Osteoblast (primary cell): ENCODE measurements at regions not wholly inside any gene's neighbourhood (a gene's known extent, or its start where the extent isn't known, plus 50 kb on each side); places are given as distances from the start of the nearest gene placed in this dataset.
"Not testable (repeated sequence)": the region's sequence is repeated elsewhere in the genome, so short reads cannot be mapped to it uniquely, and the experiment has no call there.

ENCODE experiments used
- DNase-seq: peaks from one replicate; pipeline ENCODE4 v3.0.0; 2011; ENCODE audit warnings: low spot score, mixed read lengths; ENCODE audit not compliant: insufficient read length; ENCODE audit errors: missing footprints
- H2AFZ ChIP-seq: 2 replicates; pipeline ENCODE4 v1.6.0; 2011; ENCODE audit warnings: mild to moderate bottlenecking, low read length
- H3K27ac ChIP-seq: 2 replicates; pipeline ENCODE4 v1.5.1; 2011; ENCODE audit warnings: mild to moderate bottlenecking, low read depth, low read length, moderate library complexity
- H3K27me3 ChIP-seq: 2 replicates; pipeline ENCODE4 v1.6.0; 2012; ENCODE audit warnings: mild to moderate bottlenecking, control low read depth, inconsistent platforms, low read length, moderate library complexity; ENCODE audit not compliant: insufficient read depth
- H3K36me3 ChIP-seq: 2 replicates; pipeline ENCODE4 v1.5.1; 2011; ENCODE audit warnings: mild to moderate bottlenecking, low read length, control low read depth, moderate library complexity; ENCODE audit not compliant: insufficient read depth
- H3K4me1 ChIP-seq: 2 replicates; pipeline ENCODE4 v1.5.1; 2011; ENCODE audit warnings: mild to moderate bottlenecking, low read length, control low read depth, moderate library complexity; ENCODE audit not compliant: insufficient read depth
- H3K4me2 ChIP-seq: 2 replicates; pipeline ENCODE4 v1.6.0; 2011; ENCODE audit warnings: mild to moderate bottlenecking, low read length; ENCODE audit not compliant: insufficient read depth
- H3K4me3 ChIP-seq: fragments of 200-600 bp; sonication (generic); 3 replicates; pipeline ENCODE4 v1.5.1; 2012; ENCODE audit warnings: mild to moderate bottlenecking, low read length, inconsistent platforms; ENCODE audit not compliant: insufficient read depth
- H3K79me2 ChIP-seq: 2 replicates; pipeline ENCODE4 v1.6.0; 2012; ENCODE audit warnings: mild to moderate bottlenecking, low read length, control low read depth, inconsistent platforms; ENCODE audit not compliant: insufficient read depth
- H3K9me3 ChIP-seq: 2 replicates; pipeline ENCODE4 v1.5.1; 2011; ENCODE audit warnings: low read depth, low read length, control low read depth
- H4K20me1 ChIP-seq: 2 replicates; pipeline ENCODE4 v1.6.0; 2012; ENCODE audit warnings: mild to moderate bottlenecking, low read length, control low read depth; ENCODE audit not compliant: insufficient read depth
- CTCF ChIP-seq: IDR thresholded peaks from 2 replicates; pipeline ENCODE4 v1.5.1; 2011; ENCODE audit warnings: mild to moderate bottlenecking, low read depth, low read length, moderate library complexity; ENCODE audit errors: extremely low read depth

- Histone ChIP-seq H3K27me3 (no peaks in the 10 kb centered on the region), H2AFZ (no peak overlapping the region), H3K4me2 (no peak overlapping the region), H3K4me3 (no peak overlapping the region), H3K27ac (no peak overlapping the region), H3K4me1 (peaks cover 8% of the 10 kb centered on the region), H3K9me3 (no peaks in the 10 kb centered on the region), H3K36me3 (no peaks in the 10 kb centered on the region), H4K20me1 (no peaks in the 10 kb centered on the region), H3K79me2 (no peaks in the 10 kb centered on the region)
- TF ChIP-seq CTCF = no peak
- no peak for DNase-seq
Observed at GRCh38 chr1:211196880-211197279, 62.3 kb upstream of the RCOR3 start.

- TF ChIP-seq CTCF = no peak
- Histone ChIP-seq H3K79me2 (no peaks in the 10 kb centered on the region), H3K27ac (no peak overlapping the region), H3K36me3 (no peaks in the 10 kb centered on the region), H3K9me3 (no peaks in the 10 kb centered on the region), H3K4me2 (no peak overlapping the region), H3K27me3 (no peaks in the 10 kb centered on the region), H3K4me3 (no peak overlapping the region), H4K20me1 (no peaks in the 10 kb centered on the region), H2AFZ (no peak overlapping the region), H3K4me1 (peaks cover 8% of the 10 kb centered on the region)
- no peak for DNase-seq
Observed at GRCh38 chr1:211194826-211195225, 60.9 kb upstream of the KCNH1 start.

GRCh38 chr1:211192227-211192626, 58.3 kb upstream of the KCNH1 start:
- no peaks in the 10 kb centered on the region for H4K20me1 ChIP-seq
- H3K4me2 ChIP-seq = no peak overlapping the region
- no peaks in the 10 kb centered on the region for H3K36me3 ChIP-seq
- H3K4me1 ChIP-seq = no peaks in the 10 kb centered on the region
- no peak overlapping the region for H3K4me3 ChIP-seq
- no peak overlapping the region for H3K27ac ChIP-seq
- no peaks in the 10 kb centered on the region for H3K9me3 ChIP-seq
- no peak for TF ChIP-seq CTCF
- no peak for DNase-seq
- no peaks in the 10 kb centered on the region for H3K79me2 ChIP-seq
- H3K27me3 ChIP-seq = no peaks in the 10 kb centered on the region
- H2AFZ ChIP-seq = no peak overlapping the region

GRCh38 chr1:211188721-211189120, 54.8 kb upstream of the KCNH1 start:
- not testable (repeated sequence) for H4K20me1 ChIP-seq, H3K27ac ChIP-seq, H3K79me2 ChIP-seq, H3K4me2 ChIP-seq, H3K27me3 ChIP-seq, H3K9me3 ChIP-seq, DNase-seq, H3K36me3 ChIP-seq, H3K4me3 ChIP-seq, H2AFZ ChIP-seq, H3K4me1 ChIP-seq
